NCI-H2081 (cell line): ENCODE measurements at regions not wholly inside any gene's neighbourhood (a gene's known extent, or its start where the extent isn't known, plus 50 kb on each side); places are given as distances from the start of the nearest gene placed in this dataset.

Experiments used
- DNase-seq, 2 experiments: peaks; one replicate each; lab custom pipeline; 2025; lab: John Stamatoyannopoulos, UW

DNA sequence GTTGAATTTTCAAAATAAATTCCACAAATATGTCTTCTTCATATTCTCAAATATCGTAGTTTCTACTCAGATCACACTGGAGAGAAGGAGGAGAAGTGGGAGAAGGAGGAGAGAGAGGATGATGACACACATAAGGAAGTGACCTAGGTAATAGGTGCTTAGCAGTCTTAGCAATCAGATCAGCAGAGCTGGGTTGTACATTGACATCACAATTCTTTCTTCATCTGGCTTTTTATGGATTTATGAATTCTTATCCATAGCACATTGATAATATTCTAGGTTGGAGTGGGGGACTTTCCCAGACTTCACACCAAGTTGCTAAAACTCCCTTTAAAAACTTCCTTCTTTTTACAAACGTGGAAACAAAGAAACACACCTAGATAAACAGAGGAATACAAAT lies 86.9 kb downstream of the FGF9 start:
- no peak for DNase-seq

DNA sequence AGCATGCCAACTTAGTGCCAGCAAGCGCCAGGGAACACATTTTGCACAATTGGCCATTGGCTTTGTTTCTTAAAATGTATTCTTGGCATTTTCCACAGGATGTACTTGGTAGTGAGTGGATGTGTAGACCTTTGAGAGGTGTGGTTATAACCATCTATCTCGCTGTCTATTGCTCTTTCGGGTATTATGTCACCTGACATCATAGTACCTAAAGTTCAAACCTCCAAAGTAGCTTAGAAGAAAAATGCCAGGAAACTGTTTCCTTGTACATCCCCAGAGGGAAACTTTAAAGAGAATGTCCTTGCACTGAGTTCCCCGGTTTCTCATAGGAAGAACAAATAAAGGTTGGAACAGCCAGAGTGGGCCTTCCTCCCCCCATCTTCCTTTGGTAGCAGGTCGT lies 87.6 kb downstream of the FGF9 start:
- no peak for DNase-seq

DNA sequence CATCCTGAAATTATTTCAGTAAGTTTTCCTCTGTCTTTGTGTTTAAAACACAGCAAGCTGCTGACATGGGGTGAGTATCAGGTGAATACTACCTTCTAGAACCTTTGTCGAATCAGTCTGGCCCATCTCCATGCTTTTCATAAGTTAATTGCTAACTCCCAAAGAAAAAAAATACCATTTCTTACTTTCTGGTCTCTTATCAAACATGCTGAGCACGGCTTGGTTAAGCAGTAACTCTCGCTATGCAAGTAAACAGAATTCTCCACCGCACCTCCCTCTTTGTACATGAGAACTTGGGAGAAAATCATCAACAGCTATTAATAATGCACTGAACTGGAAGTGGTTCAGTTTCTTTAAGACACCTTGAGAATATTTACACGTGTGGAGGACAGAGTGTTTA lies 88.6 kb downstream of the FGF9 start:
- no peak for DNase-seq

DNA sequence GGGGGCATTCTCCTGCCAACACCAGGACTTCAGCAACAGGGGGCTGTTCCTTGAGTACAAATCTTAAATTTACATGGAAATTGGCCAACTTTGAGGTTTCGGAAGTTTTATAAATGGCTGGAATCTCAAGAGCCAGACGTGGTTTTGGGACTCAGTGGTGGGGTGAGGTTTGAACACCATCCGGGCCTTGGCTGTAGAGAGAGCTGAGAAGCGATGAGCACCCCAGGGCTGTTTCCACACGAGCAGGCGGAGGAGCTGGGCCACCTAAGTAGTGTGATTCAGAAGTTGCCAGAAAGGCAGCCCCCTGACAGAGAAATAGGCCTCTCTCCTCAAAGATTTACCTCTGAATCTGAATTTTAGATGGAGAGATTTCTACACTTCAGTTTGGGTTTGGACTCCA lies 89.0 kb downstream of the FGF9 start:
- DNase-seq = no peak

DNA sequence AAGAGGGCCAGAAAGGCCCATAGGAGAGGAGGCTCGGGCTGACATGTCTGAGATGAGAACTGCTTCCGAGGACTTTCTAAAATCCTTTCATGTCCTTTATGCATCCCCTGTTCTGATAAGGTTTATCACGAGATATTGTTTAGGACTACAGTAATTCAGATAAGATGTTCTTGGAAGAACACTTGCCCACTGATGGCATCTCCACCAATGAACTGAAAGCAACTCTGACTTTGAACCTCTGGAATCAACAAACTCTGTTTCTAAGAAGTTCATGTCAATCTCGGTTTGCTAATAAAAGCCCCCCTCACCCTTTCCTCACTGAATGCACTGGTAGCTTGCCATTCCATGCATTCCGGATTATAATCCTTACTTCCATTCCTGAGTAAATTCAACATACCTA lies 90.9 kb downstream of the FGF9 start:
- no peak for DNase-seq

DNA sequence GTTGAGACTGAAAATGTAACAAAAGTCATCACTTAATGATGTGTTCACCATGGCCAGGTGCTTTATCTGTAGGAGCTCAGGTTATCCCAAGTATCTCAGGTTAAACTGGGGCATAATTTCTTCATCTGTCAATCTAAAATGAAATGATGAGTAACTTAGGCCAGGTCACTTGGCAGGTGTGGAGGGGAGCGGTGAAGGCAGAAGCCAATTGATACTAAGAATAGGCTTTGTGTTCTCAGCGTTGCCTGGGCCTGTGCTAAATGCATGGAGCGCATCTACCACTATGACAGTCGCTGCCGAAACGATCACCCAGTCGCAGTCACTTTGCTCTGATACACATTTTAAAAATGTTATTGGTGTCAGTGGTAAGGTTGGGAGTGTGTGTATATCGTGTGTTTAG lies 91.6 kb downstream of the FGF9 start:
- no peak for DNase-seq

DNA sequence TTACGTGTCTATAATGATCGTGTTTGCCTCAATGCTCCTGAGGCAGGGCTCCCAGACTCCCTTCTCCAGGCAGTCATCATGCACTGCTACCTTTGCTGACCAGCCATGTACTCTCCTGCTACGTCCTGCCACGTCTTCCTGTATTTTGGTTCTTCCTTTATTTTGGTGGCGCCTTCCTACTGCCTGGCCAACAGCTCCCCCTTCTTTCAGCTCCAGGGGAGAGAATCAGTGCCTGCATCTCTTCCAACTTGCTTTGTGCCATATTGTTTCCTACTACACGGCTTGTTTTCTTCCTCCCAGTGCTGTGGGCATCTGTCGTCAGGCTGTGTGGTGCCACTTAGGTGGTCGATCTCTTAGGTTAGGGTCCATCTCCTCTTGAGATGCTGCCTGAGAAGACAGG lies 96.2 kb downstream of the FGF9 start:
- DNase-seq = no peak

DNA sequence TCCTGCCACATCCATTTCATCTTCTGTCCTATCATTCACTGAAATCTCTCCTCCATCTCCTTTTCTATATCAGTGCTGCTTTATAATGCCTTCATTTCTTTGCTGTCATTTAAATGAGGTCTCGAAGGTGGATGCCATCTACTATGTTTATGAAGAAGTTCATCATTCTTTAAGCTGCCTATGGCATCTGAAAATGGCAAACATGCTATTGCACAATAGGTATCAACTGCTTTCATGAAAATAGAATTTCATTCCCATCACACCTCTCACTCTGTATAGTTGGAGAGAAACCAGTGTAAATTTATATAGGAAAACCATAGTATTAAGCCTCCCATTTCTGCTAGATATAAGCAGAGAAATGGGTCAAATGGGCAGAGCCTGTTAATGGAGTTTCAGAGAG lies 100.2 kb downstream of the FGF9 start:
- no peak for DNase-seq

DNA sequence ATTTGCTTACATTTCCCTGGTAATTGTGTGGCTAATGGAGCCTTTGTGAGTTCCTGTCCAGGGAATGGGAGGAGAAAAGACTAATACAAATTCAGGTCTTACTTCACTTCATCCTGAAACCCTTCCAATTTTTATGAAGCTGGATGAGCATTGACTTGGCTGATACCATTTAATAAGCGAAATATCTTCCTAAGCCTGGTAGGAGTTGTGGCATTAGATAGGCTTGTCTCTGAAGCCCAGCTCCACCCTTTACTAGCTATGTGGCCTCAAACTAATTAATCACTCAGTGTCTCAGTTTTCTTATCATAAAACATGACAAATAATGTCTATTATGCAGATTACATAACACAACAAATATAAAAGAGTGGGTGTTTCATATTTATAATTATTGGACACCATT lies 106.3 kb downstream of the FGF9 start:
- no peak for DNase-seq

DNA sequence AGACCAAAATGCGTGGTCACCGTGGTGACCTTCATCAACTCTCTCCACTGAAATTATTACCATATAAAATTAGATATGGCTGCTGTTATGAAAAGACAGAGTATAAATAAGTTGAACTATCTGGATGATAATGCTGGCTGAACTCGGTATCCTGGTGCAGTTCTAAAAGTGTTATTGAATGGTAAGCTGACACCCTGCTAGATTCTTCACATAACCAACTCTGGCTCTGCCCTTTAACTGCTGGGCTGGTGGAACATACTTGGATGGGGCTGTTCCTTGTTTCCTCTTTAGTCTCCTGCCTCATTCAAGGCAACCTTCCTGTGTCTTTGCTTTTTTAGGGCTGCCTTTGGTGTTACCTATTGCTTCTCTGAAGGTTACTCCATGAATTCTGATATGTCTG lies 106.9 kb downstream of the FGF9 start:
- no peak for DNase-seq

DNA sequence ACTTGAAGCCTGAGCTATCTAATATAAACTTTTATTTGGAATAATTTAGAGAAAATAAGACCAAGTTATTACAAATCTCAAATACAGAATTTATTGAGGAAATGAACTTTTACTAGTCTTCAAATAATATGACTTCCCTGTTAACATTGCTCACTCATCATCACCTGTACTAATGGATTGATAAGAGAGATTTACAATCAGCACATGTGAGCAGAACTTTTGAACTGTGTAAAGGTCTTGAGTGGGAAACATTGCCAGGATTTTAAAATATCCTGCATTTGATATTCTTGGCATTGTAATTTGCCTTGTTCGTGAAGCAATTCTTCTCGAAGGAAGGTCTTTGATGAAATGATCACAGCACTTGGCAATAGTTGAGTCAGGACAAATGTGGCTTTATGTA lies 111.9 kb downstream of the FGF9 start:
- DNase-seq = no peak

DNA sequence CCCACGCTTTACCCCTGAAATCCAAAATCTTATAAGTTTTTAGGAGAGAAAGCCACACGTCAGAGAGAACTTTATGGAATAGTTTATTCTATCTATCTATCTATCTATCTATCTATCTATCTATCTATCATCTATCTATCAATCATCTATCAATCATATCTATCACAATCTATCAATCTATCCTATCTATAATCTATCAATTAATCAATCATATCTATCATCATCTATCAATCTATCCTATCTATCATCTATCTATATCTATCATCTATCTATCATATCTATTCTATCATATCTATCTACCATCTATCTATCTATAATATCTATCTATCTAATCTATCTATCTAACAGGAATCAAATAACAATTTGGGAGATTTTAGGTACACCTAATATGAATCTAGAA lies 115.1 kb downstream of the FGF9 start:
- DNase-seq = no peak

DNA sequence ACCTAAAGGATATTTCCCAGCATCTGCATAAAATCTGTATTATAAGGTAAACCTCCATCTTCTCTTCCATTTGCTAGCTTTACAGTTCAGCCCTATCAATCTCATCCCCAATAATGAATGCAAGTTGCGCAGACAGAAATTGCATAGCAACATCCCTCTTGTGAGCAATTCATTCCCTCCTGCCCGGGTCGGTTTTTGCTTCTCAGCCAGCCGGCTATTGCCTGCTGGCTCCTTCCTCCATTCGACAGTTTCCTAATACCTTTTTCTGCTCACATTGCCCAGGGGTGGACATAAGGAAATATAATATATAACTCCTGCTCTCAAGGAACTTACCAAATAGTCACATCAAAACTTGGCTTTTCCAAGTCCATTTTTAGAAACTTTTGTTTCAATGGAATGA lies 125.2 kb downstream of the FGF9 start:
- DNase-seq = no peak

DNA sequence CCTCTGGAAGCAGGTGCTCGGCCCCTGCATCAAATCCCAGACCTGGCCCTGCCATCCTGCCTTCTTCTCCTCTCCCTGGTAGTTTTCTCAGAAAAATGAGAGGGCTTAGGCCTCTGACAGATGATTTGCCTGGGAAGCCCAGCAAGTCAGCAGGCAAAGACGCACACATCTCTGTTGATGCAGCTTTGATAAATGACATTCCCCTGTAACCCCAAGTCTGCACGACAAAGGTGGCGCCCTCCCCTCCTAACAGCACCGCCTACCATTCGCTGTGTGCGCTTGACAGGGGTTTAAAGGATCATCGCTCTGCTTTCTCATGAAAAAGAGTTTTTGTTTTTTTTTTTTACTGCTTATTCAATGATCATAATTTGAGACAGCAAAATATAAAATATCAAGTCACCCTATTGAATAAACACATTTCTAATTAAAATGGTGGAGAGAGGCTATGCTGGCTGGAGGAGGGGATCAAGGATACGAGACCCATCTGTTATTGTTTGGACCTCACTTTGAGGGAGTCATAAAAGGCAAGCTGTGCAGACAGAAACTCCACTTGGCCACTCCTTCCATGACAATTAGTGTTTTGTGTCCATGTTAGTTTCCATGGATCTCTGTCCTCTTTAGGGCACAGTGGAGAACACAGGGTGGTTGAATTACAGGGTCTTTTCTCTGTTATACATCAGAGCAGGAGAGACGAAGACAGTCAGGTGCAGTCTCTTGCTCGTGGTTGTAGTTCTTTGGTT lies 126.1 kb downstream of the FGF9 start:
- no peak for DNase-seq

DNA sequence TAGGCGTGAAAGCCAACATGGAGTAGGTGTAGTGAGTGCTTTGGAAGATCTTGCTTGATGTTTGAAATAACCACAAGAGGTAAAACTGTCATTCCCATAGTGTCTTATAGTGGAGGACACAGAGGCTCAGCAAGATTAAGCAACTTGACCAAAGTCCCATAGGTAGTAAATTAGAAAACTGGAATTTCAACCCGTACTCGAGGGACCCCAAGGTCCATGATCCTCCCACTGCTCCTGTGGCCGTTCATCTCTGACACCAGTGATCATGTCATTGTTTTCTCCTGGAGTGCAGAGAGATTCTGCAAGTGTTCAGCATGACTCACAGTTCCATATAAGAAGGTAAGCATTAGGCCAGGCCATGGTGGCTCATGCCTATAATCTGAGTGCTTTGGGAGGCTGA lies 126.9 kb downstream of the FGF9 start:
- no peak for DNase-seq

DNA sequence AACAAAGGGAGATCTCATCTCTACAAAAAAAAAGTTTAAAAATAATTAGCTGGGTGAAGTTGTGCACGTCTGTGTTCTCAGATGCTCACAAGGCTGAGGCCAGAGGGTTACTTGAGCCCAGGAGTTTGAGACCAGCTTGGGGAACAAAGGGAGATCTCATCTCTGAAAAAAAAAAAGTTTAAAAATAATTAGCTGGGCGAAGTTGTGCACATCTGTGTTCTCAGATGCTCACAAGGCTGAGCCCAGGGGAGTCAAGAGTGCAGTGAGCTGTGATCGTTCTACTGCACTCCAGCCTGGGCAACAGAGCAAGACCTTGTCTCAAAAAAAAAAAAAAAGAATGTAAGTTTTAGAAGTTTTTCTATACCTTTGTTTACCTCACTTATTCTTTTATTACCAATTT lies 127.3 kb downstream of the FGF9 start:
- DNase-seq = no peak

DNA sequence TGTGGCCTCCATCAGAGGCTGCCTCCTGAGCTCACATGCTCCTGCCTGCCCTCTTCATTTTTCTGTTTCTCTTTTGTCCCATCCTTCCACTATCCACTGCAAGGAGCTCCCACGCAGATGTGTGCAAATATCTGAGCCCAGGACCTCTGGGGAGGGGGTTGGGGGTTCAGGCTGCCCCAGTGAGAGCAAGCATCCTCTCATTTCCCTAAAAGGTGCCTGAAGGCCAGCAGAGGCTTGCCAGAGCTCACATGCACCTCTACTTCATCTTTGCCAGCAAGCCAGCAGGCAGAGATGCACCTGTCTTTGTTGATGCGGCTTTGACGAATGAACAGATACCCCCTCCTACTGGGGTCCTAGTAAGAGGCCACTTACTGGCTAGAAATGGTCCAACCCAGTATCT lies 128.8 kb downstream of the FGF9 start:
- DNase-seq = no peak

DNA sequence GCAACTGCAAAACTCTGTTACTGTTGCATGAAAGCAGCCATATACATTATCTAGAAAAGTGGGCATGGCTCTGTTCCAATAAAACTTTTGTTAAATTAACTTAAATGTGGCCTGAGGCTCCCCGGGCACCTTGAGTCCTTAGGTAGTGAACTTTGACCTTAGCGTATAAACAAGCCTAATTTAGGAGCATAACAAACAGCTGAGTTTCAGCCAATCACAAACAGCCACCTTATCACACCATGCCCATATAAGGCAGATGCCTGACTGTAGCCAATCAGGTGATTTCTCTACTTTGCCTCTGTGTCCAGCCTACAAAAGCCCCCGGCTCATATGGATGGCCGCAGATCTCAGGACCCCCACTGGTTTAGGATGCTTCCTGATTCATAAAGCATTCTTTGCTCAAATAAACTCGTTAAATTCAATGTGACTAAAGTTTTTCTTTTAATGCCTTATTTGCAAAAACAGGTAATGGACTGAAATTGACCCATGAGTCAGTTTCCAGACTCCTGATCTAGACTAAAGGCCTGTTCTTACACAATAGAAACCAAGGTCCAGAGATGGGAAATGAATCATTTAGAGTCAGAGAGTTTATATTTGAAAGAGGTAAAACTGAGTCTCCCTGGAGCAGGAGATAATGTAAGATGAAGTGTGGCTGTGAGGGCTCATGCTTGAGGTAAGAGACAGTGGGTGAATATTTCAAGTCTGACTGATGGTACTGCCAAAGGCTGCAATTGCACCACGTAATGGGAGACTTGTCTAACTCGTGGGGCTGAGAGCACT lies 130.2 kb downstream of the FGF9 start:
- DNase-seq = no peak

DNA sequence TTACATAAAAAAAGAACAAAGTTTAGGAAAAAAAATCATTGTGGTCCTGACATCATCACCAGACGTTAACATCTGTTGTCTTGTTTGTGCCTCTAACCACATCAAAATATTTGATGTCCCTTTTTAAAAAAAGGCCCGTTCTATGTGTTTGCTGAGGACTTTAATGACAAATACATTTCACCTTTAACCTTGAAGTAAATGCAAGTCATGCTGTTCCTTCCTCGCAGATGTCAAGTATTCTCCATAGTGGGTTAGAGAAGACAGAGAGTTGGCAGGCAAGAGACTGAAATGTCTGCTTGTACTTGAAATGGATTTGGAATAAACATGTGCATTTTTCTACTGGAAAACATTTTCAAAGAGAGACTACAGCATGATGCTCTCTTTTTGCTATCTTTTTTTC lies 134.9 kb downstream of the FGF9 start:
- DNase-seq = no peak

DNA sequence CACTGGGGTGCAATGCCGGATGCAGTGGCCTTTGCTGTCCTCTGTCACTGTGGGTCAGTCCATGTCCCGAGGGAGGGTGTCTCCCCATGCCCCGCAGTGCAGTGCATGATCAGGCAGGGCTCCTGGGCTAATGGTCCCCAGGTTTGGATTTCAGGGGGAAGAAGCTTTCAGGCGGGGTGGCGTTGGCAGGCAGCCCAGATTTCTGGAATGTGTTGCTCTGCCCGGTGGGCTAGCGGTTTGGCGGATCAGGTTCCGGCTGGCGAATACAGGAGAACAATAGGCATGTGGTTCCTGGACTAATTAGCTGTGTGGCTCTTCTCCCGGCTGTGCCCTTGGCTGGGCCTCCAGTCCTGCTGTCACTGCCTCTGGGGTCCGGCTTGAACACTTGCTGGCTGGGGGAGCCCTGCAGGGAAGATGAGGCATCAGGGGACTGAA lies 141.3 kb downstream of the FGF9 start:
- peak; percentile 34 to 67 for DNase-seq

DNA sequence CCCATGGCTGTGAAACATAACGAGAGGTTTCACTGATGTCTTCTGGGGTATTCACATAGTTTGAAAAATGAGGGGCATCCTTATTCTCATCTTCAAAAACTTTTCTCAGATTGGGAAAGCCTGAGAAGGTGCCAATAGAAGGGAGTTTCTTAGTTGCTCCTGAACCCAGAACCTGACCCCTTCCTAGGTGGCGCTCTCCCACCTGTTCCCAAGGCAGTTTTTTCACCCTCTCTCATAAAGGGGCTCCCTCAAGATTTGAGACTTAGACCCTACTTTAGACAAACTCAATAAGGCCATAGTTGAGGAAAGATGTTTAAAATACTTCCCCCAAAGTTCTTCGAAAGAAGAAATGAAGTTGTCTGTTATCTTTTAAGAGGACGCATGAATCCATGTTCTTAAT lies 142.2 kb downstream of the FGF9 start:
- no peak for DNase-seq

DNA sequence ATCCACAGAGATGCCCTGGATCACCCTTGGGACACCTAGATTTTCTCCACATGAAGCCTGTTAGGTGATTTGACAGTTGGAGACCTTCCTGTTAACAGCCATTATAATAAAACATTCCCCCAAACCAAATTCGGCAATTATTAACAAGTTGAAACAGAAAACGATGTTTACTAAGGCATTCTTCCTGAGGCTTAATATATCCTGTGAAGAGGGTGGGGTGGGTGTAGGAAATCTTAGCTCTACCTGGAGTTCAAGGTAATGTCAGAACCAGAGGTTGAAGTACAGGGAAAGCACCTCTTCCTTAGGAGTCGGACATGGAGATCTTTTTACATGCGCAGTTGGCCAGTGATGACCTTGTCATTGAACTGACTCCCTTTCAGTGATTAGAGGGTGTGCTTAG lies 143.0 kb downstream of the FGF9 start:
- DNase-seq = no peak

DNA sequence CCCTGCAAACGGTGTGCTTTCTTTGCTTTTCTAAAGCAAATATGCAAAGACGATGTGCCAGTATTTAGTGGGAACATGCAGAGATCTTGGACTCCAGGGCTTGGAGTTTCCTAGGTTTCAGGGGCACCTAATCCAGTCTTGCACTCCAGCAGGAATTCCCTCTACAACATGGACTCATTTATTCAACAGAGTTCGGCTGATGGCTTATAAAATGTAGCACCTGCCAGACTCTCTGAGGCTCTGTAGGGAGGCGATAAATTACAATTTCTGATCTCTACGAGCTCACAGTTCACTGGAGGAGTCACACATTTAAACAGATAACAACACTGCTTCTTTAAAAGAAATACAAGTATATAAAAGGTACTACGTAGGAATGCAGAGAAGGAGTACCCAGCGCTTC lies 143.7 kb downstream of the FGF9 start:
- no peak for DNase-seq

DNA sequence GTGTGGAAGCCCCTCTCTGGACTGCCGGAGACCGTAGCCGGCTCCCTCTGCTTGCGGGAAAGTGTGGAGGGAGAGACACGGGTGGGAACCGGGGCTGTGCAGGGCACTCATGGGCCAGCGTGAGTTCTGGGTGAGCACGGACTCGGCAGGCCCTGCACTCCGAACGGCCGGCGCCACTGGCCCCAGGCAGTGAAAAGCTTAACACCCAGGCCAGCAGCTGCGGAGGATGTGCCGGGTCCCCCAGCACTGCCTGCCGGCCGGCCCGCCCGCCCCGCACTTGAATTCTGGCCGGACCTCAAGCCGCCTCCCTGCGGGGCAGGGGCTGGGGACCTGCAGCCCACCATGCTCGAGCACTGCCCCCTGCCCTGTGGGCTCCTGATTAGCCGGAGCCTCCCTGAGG lies 147.0 kb downstream of the FGF9 start:
- no peak for DNase-seq
